ENCODE measurements at regions not wholly inside any gene's neighbourhood (a gene's known extent, or its start where the extent isn't known, plus 50 kb on each side); places are given as distances from the start of the nearest gene placed in this dataset.
"Not testable (repeated sequence)": the region's sequence is repeated elsewhere in the genome, so short reads cannot be mapped to it uniquely, and the experiment has no call there.

- TF ChIP-seq, protein P1, sequence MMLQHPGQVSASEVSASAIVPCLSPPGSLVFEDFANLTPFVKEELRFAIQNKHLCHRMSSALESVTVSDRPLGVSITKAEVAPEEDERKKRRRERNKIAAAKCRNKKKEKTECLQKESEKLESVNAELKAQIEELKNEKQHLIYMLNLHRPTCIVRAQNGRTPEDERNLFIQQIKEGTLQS (IDR thresholded peaks at IDR 0.05) = not testable (repeated sequence)
- not testable (repeated sequence) for TF ChIP-seq YY1 (IDR thresholded peaks at IDR 0.05); RAD21 (IDR thresholded peaks at IDR 0.05); JUND (IDR thresholded peaks at IDR 0.05); TAF1 (conservative IDR thresholded peaks at IDR 0.05); RXRA (IDR thresholded peaks at IDR 0.05); ZBTB33 (IDR thresholded peaks at IDR 0.05); EGR1 (IDR thresholded peaks at IDR 0.05; ENCODE audit: low read depth in 2 of 2)
- TF ChIP-seq, protein P2, sequence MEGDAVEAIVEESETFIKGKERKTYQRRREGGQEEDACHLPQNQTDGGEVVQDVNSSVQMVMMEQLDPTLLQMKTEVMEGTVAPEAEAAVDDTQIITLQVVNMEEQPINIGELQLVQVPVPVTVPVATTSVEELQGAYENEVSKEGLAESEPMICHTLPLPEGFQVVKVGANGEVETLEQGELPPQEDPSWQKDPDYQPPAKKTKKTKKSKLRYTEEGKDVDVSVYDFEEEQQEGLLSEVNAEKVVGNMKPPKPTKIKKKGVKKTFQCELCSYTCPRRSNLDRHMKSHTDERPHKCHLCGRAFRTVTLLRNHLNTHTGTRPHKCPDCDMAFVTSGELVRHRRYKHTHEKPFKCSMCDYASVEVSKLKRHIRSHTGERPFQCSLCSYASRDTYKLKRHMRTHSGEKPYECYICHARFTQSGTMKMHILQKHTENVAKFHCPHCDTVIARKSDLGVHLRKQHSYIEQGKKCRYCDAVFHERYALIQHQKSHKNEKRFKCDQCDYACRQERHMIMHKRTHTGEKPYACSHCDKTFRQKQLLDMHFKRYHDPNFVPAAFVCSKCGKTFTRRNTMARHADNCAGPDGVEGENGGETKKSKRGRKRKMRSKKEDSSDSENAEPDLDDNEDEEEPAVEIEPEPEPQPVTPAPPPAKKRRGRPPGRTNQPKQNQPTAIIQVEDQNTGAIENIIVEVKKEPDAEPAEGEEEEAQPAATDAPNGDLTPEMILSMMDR (IDR thresholded peaks at IDR 0.05; ENCODE audit: low read depth, low read length, missing input control) = not testable (repeated sequence)
- TF ChIP-seq, protein P3, sequence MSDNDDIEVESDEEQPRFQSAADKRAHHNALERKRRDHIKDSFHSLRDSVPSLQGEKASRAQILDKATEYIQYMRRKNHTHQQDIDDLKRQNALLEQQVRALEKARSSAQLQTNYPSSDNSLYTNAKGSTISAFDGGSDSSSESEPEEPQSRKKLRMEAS (IDR thresholded peaks at IDR 0.05) = not testable (repeated sequence)
These were observed 198.4 kb upstream of the PELI2 start for GRCh38 chr14:55919800-55920199.

All from liver (tissue), 3 donors.